ENCODE measurements at regions not wholly inside any gene's neighbourhood (a gene's known extent, or its start where the extent isn't known, plus 50 kb on each side); places are given as distances from the start of the nearest gene placed in this dataset.

DNA sequence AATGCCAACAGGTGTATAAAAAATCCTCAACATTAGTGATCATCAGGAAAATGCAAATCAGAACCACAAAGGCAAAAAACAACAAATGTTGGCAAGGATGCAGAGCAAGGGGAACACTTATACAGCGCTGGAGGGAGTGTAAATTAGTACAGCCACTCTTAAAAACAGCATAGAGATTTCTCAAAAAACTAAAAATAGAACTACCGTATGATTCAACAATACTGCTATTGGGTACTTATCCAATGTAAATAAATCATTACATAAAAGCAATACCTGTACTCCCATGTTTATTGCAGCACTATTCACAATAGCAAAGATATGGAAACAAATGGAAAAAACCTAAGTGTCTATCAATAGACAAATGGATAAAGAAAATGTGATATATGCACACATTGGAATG lies 171.3 kb downstream of the SLC7A11 start (continued):
- TF ChIP-seq EZH2phosphoT487 (IDR thresholded peaks at IDR 0.05; ENCODE audit: unreplicated experiment) = no peak
- TF ChIP-seq, protein P1, sequence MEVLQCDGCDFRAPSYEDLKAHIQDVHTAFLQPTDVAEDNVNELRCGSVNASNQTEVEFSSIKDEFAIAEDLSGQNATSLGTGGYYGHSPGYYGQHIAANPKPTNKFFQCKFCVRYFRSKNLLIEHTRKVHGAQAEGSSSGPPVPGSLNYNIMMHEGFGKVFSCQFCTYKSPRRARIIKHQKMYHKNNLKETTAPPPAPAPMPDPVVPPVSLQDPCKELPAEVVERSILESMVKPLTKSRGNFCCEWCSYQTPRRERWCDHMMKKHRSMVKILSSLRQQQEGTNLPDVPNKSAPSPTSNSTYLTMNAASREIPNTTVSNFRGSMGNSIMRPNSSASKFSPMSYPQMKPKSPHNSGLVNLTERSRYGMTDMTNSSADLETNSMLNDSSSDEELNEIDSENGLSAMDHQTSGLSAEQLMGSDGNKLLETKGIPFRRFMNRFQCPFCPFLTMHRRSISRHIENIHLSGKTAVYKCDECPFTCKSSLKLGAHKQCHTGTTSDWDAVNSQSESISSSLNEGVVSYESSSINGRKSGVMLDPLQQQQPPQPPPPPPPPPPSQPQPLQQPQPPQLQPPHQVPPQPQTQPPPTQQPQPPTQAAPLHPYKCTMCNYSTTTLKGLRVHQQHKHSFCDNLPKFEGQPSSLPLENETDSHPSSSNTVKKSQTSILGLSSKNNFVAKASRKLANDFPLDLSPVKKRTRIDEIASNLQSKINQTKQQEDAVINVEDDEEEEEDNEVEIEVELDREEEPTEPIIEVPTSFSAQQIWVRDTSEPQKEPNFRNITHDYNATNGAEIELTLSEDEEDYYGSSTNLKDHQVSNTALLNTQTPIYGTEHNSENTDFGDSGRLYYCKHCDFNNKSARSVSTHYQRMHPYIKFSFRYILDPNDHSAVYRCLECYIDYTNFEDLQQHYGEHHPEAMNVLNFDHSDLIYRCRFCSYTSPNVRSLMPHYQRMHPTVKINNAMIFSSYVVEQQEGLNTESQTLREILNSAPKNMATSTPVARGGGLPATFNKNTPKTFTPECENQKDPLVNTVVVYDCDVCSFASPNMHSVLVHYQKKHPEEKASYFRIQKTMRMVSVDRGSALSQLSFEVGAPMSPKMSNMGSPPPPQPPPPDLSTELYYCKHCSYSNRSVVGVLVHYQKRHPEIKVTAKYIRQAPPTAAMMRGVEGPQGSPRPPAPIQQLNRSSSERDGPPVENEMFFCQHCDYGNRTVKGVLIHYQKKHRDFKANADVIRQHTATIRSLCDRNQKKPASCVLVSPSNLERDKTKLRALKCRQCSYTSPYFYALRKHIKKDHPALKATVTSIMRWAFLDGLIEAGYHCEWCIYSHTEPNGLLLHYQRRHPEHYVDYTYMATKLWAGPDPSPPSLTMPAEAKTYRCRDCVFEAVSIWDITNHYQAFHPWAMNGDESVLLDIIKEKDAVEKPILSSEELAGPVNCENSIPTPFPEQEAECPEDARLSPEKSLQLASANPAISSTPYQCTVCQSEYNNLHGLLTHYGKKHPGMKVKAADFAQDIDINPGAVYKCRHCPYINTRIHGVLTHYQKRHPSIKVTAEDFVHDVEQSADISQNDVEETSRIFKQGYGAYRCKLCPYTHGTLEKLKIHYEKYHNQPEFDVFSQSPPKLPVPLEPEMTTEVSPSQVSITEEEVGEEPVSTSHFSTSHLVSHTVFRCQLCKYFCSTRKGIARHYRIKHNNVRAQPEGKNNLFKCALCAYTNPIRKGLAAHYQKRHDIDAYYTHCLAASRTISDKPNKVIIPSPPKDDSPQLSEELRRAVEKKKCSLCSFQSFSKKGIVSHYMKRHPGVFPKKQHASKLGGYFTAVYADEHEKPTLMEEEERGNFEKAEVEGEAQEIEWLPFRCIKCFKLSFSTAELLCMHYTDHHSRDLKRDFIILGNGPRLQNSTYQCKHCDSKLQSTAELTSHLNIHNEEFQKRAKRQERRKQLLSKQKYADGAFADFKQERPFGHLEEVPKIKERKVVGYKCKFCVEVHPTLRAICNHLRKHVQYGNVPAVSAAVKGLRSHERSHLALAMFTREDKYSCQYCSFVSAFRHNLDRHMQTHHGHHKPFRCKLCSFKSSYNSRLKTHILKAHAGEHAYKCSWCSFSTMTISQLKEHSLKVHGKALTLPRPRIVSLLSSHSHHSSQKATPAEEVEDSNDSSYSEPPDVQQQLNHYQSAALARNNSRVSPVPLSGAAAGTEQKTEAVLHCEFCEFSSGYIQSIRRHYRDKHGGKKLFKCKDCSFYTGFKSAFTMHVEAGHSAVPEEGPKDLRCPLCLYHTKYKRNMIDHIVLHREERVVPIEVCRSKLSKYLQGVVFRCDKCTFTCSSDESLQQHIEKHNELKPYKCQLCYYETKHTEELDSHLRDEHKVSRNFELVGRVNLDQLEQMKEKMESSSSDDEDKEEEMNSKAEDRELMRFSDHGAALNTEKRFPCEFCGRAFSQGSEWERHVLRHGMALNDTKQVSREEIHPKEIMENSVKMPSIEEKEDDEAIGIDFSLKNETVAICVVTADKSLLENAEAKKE (CRISPR knock-in tag; IDR thresholded peaks at IDR 0.05) = no peak

DNA sequence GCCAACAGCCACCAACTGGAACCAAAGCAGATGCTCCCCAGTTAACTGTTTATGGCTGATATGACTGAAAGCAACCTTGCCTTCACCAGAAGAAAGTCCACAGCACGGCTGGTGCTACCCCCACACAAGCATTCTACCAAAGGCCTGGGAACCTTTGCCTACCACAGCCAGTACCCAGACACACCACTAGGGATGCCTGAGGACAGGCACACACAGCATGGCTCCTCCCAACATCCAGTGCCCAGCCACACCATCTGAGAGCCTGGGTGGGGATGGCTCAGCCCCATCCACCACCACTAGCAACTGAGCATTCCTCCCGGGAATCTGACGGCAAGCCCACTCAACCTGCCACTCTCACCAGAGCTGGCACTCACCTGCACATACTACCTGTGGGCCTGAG lies 178.6 kb downstream of the SLC7A11 start:
- no peaks in the 10 kb centered on the region for H3K4me1 ChIP-seq (ENCODE audit: insufficient read depth)
- peak; percentile 16 for DNase-seq (ENCODE audit: low spot score)
- H3K27me3 Mint-ChIP-seq (ENCODE audit: insufficient read depth, low read depth, poor library complexity) = peaks cover 2% of the 10 kb centered on the region
- peaks cover 10% of the 10 kb centered on the region for H3K9me3 Mint-ChIP-seq
- peak; percentile 31; the same call in 2 of the 3 replicates for ATAC-seq
- H3K4me1 Mint-ChIP-seq = peaks cover 3% of the 10 kb centered on the region; the same call in 1 of the 3 replicates
- H2AFZ ChIP-seq = no peak overlapping the region
- no peak overlapping the region for H3K4me3 ChIP-seq
- H3F3A ChIP-seq (replicated peaks; ENCODE audit: low read depth) = no peaks in the 10 kb centered on the region
- H3K36me3 Mint-ChIP-seq (ENCODE audit: low read depth) = no peaks in the 10 kb centered on the region
- H3K79me2 ChIP-seq (replicated peaks; ENCODE audit: insufficient read depth) = no peaks in the 10 kb centered on the region
- H3K36me3 ChIP-seq (ENCODE audit: insufficient read depth) = no peaks in the 10 kb centered on the region
- no peak overlapping the region for H3K27ac Mint-ChIP-seq
- no peak overlapping the region for H3K4me3 Mint-ChIP-seq
- H3K27me3 ChIP-seq (ENCODE audit: insufficient read depth) = no peaks in the 10 kb centered on the region
- no peak overlapping the region for H3K27ac ChIP-seq (ENCODE audit: low read depth)
- H4K20me1 ChIP-seq (replicated peaks; ENCODE audit: insufficient read depth) = no peaks in the 10 kb centered on the region
- H3K9me2 ChIP-seq (ENCODE audit: insufficient read depth) = peaks cover 8% of the 10 kb centered on the region
- no peak overlapping the region for H3K4me2 ChIP-seq
- TF ChIP-seq ZNF331 (CRISPR knock-in tag; IDR thresholded peaks at IDR 0.05; ENCODE audit: low read depth) (no peak), EZH2 (IDR thresholded peaks at IDR 0.05; ENCODE audit: low read depth, unreplicated experiment) (no peak), NANOG (IDR thresholded peaks at IDR 0.05; ENCODE audit: borderline replicate concordance) (no peak), CREB1 (CRISPR knock-in tag; IDR thresholded peaks at IDR 0.05; ENCODE audit: low read depth) (no peak), EZH2phosphoT487 (IDR thresholded peaks at IDR 0.05; ENCODE audit: unreplicated experiment) (no peak), JUNB (IDR thresholded peaks at IDR 0.05; ENCODE audit: unreplicated experiment) (no peak), ZNF114 (CRISPR knock-in tag; IDR thresholded peaks at IDR 0.05) (no peak), STAT1 (IDR thresholded peaks at IDR 0.05; ENCODE audit: unreplicated experiment) (no peak), POLR2AphosphoS5 (IDR thresholded peaks at IDR 0.05; ENCODE audit: low read depth) (no peak)
- TF ChIP-seq, protein P2, sequence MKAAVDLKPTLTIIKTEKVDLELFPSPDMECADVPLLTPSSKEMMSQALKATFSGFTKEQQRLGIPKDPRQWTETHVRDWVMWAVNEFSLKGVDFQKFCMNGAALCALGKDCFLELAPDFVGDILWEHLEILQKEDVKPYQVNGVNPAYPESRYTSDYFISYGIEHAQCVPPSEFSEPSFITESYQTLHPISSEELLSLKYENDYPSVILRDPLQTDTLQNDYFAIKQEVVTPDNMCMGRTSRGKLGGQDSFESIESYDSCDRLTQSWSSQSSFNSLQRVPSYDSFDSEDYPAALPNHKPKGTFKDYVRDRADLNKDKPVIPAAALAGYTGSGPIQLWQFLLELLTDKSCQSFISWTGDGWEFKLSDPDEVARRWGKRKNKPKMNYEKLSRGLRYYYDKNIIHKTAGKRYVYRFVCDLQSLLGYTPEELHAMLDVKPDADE (IDR thresholded peaks at IDR 0.05) = no peak
- TF ChIP-seq, protein P3, sequence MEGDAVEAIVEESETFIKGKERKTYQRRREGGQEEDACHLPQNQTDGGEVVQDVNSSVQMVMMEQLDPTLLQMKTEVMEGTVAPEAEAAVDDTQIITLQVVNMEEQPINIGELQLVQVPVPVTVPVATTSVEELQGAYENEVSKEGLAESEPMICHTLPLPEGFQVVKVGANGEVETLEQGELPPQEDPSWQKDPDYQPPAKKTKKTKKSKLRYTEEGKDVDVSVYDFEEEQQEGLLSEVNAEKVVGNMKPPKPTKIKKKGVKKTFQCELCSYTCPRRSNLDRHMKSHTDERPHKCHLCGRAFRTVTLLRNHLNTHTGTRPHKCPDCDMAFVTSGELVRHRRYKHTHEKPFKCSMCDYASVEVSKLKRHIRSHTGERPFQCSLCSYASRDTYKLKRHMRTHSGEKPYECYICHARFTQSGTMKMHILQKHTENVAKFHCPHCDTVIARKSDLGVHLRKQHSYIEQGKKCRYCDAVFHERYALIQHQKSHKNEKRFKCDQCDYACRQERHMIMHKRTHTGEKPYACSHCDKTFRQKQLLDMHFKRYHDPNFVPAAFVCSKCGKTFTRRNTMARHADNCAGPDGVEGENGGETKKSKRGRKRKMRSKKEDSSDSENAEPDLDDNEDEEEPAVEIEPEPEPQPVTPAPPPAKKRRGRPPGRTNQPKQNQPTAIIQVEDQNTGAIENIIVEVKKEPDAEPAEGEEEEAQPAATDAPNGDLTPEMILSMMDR (conservative IDR thresholded peaks at IDR 0.05; ENCODE audit: low read depth in 2 of 2) = no peak; a peak in 1 of 4 replicates
- TF ChIP-seq, protein P4, sequence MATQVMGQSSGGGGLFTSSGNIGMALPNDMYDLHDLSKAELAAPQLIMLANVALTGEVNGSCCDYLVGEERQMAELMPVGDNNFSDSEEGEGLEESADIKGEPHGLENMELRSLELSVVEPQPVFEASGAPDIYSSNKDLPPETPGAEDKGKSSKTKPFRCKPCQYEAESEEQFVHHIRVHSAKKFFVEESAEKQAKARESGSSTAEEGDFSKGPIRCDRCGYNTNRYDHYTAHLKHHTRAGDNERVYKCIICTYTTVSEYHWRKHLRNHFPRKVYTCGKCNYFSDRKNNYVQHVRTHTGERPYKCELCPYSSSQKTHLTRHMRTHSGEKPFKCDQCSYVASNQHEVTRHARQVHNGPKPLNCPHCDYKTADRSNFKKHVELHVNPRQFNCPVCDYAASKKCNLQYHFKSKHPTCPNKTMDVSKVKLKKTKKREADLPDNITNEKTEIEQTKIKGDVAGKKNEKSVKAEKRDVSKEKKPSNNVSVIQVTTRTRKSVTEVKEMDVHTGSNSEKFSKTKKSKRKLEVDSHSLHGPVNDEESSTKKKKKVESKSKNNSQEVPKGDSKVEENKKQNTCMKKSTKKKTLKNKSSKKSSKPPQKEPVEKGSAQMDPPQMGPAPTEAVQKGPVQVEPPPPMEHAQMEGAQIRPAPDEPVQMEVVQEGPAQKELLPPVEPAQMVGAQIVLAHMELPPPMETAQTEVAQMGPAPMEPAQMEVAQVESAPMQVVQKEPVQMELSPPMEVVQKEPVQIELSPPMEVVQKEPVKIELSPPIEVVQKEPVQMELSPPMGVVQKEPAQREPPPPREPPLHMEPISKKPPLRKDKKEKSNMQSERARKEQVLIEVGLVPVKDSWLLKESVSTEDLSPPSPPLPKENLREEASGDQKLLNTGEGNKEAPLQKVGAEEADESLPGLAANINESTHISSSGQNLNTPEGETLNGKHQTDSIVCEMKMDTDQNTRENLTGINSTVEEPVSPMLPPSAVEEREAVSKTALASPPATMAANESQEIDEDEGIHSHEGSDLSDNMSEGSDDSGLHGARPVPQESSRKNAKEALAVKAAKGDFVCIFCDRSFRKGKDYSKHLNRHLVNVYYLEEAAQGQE (IDR thresholded peaks at IDR 0.05; ENCODE audit: unreplicated experiment) = no peak
